Stimulated activated CD4-positive, alpha-beta T cell treated with anti-CD3 and anti-CD28 coated beads, Interleukin-4, amount 100 ng/mL, for 24 hours (primary cell): ENCODE measurements at regions not wholly inside any gene's neighbourhood (a gene's known extent, or its start where the extent isn't known, plus 50 kb on each side); places are given as distances from the start of the nearest gene placed in this dataset.

Source experiments
- DNase-seq: peaks from one replicate; pipeline ENCODE4 v3.0.0-alpha.2; 2020

DNA sequence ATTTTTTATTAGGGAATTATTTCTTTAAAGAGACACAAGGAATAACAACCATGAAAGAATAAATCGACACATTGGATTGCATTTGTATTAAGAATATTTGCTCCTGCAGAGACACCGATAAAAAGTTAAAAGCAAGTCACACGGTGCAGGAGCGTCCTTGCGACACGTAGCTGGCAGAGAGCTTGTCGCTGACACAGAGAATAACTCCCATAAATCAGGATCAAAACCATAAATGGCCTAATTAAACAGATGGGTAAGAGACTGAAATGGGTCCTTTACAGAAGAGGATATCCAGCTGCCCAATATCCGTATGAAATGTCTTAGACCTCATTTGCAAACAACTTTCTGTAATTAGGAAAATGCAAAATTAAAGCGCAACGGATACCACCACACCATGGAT is 126.1 kb upstream of the SNTG2 start:
- no peak for DNase-seq

DNA sequence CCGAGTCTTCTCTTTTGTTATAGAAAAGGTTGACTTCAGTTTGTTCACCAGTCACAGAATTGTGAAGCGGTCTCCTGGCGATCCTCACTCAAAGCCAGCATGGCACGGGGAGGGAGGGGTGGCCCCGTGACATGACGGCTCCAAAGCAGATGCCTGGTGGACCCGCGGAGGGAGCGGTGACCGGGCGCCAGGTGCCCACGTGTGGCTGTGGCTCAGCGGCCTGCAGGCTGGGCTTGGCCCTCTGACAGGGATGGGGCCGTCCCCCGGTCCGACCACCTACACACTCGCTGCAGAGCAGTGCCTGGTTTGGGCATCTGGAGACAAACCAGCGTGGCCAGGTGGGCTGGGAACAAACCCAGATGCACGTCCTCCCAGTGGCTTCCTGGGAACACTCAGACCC is 129.1 kb upstream of the SNTG2 start:
- DNase-seq = no peak

DNA sequence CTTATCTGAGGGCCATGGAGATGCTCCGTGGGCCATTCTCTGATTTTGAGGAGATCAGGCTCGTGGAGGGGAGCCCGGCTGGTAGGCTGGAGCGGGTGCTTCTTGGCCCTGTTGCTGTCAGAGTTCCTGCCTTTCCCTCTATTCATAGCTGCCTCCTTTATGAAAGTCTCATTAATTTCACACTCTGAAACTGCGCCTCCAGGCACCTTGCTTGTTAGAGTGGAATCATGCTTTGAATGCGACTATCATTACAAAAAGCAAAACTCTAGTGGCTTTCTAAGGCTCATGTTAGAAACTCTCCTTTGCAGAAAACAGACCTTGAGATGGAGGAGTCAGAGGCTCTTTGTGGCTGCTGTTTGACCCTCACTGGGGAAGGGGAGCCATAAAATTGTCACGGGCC is 131.0 kb upstream of the SNTG2 start:
- no peak for DNase-seq

DNA sequence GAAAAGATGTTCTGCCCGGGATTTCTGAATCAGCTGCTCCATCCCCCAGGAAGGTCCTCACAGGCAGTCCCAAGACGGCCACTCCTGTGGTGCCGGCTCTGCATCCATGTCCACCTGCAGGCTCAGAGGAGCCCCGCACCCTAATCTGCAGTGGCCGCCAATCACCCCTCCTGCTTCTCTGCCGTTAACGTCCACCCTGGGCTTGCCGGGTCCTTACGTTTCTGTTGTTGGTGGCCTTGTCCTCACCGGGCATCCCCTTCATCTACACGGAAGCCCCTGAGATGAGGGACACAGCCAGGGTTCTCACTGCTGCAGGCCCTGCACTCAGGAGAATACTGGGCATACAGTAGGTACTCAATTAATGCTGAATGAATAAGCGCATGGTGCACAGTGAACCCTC is 131.5 kb upstream of the SNTG2 start:
- DNase-seq = no peak

DNA sequence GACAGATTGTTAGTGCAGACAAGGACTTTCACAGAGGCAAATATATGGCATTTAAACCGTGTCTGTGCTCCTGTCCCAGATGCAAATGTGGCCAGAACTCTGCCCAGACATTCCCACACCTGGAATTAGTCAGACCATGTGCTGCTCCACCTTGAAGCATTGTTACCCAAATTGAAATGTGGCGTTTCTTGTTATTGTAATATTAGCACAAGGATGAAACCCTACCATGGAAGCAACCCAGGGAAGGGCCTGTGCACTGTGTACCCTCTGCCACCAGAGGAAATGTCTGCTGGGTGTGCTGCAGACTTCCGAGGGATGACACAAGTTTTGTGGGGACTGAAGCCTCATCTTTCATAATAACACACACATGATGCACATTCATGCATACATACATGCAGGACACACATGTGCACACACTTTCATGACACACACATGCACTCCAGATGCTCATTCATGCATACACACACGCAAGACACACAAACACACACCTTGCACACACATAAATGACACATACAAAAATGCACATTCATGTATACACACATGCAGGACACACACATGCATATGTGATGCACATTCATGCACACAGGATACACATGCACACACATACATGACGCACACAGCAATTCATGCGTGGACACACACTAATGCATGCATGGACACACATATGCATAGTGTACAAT is 133.2 kb upstream of the SNTG2 start:
- no peak for DNase-seq

DNA sequence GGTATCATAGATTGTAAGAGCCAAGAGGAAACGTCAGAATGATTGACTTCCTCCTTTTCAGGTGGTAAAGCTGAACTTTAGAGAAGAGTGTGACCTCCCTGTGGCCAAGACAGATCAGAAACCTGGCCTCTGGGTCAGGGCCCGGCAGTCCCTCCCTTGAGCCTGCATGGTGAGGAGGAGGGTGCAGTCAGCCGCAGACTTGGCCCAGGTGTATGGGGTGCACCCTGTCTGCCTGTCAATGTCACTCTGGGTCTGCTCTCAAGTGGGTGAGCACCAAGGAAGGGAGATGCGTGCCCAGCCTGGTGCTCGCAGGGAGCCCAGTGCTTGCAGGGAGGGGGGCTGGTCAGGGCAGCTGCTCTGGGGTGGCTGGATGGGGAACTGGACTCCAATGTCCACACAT is 134.4 kb upstream of the SNTG2 start:
- no peak for DNase-seq

DNA sequence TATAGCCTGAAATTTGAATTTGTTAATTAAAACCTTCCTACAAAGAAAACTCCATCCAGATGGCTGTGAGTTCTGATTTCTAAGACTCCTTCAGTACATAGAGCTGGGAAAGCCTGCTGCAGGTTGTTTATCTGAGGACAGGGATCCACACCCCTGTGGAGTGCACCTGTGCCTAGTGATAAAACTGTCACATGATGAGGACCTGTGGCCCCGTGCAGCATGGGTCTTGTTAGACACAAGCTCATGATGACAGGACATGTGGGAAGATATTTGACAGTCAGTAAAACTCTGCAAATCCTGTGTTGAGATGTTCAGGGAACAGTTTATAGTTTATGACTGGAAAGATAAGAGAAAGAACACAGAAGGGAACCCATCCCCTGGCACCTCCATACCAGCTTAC is 133.2 kb upstream of the TMEM18 start:
- no peak for DNase-seq

DNA sequence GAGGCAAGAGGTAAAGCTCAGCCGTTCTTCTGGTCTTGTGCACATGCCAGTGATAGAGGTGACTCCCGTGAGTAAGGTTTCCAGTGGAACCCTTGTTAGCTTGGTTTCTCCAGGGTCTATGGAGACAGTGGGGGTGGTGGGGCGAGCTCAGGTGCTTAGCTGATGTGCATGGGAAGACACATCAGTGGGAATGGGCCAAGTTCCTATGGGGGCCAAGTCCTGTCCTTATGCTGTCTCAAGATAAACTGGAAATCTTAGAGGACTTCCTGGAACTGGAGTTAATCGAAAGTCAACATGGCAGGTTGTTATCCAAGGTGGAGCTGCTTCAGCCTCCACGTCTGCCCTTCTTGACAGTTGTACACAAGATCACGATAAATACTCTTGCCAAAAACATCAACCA is 130.1 kb upstream of the TMEM18 start:
- no peak for DNase-seq

DNA sequence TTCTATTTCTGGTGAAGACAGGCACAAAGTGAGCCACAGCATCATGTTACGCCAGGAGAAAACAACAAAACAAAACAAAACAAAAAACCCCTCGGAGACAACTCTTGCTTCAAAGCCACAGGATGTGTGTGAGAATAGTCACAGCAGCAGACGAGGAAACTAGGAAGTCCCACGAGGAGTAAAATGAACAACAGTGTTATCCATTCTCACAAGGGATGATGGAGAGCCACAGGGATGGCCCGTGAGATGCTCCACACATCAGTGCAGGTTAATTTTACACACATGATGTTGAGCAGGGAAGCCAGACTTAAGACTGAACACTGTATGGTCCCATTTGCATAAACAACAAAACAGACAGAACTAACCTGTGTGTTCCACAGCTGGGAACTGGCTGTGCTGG is 128.5 kb upstream of the TMEM18 start:
- no peak for DNase-seq

DNA sequence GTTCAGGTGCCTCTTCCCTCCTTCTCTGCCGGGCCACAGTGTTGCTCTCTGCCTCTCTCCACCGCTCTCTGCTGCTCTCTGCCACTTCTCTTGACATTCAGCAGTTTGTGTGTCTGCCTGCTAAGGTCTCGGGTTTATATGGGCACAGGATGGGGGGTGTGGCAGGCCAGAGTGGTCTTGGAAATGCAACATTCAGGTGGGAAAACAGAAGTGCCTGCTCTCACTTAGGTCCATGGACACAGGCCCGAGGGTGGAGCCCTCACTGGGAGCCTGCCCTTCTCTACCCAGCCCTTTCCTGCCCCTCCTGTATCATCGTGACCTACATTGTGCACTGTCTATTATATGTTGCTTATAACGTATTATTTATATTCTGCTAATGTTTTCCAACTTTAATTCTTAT is 120.8 kb upstream of the TMEM18 start:
- no peak for DNase-seq

DNA sequence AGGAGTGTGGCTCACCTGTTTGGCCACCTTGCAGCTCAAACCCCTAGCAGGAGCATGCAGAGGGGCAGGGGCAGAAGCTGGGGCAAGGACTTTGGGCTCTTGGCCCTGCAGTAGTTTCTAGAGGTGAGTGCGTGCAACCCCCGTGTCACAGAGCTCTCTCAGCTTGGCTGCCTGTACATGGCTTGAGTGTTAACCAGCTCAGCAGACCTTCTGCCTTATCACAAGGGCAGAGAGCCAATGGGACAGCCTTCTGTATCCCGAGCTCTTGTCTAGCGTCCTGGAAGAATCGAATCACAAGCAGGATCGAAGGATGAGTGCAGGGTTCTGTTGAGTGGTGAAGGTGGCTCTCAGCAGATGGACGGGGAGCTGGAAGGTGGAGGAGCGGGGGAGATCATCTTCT is 120.3 kb upstream of the TMEM18 start:
- no peak for DNase-seq

DNA sequence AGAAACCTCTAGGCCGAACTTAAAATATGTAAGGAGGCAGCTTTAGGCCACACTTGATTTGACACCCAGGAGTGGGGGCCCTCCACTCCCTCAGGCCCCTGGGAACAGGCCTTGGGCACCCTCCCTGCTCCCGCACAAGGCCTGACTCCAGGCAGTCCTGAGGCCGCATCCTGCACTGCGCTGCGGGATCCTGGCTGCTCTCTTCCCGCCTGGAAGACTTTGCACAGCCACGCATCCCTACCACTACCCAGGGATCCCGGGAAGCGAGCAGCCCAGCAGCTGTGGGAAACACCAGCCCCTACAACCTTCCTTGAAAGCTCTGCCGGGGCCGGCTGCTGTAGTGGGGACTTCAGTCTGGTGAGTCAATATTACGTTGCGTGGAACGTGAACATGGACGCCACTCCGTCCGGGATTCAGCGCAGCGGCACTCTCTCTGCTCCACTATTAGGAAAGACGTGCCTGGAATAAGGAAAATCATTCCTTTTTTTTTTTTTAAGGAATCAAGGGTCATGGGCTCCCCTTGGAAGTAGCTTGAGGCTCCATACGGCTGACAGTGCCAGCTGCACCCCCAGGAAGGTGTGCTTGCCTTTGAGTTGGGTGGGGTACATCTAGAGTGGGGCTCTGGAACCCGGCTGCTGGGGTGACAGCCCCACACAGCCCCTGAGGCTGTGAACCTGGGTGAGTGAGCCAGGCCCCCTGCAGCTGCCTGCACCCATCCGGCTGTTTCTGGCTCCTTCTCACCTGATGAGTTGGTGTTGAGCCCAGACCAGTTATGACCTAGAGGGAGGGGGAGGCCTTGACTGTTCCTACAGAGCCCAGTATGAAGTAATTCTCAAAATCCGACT is 119.2 kb upstream of the TMEM18 start:
- DNase-seq = no peak

DNA sequence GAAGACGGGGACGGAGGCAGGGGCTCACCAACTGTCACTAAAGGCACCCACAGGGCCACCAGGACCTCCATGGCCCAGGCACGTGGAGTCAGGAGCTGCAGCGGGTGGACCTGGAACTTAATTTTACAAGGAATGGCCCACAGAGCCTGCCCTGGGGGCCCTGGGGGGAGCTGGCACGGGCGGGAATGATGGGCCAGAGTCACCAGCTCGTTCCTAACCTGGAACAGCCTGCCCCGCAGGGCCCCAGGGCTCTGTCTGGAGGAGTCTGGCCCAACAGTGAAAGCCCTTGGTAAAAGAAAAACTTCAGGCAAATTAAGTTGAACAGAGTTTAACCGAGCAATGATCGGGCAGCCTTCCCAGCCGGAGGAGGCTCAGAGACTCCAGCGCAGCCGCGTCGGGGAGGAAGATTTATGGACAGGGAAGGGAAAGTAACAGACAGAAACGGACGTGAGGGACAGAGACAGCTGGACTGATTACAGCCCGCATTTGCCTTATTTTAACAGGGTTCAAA is 118.4 kb upstream of the TMEM18 start:
- no peak for DNase-seq

DNA sequence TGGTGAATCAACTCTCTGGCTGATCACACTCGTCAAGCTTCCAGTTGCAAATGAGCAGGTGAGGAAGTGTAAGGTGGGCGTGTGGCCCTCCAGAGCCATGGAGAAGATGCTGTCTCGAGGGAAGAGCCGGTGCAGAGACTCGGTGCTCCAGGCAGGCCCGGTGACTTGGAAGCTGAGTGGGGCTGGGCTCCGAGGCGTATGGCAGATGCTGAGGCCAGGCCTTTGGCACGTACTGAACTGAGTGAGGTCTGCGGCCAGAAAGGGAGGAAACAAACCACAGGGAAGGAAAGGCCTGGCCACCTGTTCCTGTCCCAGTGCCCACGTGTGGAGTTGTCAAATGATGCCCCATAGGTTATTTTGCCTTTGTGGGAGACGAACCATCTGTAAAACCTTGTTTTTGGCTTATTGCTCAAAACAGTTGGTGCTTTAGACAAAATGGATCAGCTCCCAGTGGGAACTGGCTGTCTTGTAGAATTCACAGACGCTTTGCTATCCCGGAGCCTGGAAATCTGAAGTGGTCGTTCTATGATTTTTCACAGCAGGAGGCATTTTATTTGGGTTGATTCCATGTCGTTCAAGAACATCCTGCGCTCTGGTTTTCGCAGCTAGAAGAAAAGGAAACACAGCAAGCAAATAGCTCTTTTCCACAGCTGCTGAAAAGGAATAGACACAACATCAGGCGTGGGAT is 117.5 kb upstream of the TMEM18 start:
- no peak for DNase-seq

DNA sequence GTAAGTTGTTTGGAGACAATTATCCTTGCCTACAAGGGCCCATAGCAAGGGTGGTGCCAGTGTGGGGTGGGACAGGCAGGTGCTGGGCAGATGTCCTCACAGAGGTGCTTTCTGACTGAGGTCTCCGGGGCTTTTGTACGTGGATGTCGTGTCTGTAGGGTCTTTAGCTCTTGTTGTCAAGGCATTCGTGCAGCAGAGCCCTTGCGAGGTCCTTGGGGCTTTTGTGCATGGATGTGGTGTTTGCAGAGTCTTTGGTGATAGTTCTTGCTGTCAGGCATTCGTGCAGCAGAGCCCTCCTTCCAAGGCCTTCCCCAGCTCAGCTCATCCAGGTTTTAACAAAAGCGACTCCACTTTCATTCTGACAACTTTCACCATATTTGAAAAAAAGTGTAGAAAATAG is 116.0 kb upstream of the TMEM18 start:
- no peak for DNase-seq

DNA sequence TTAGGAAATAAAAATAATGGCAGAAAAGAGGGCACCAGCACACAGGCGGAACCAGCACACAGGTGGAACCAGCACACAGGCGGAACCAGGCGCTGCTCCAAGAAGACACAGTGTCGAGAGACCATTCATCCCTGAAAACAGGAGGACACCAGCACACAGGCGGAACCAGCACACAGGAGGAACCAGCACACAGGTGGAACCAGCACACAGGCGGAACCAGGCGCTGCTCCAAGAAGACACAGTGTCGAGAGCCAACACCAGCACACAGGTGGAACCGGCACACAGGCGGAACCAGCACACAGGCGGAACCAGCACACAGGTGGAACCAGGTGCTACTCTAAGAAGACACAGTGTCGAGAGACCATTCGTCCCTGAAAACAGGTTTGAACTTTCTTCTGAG is 115.5 kb upstream of the TMEM18 start:
- DNase-seq = no peak

DNA sequence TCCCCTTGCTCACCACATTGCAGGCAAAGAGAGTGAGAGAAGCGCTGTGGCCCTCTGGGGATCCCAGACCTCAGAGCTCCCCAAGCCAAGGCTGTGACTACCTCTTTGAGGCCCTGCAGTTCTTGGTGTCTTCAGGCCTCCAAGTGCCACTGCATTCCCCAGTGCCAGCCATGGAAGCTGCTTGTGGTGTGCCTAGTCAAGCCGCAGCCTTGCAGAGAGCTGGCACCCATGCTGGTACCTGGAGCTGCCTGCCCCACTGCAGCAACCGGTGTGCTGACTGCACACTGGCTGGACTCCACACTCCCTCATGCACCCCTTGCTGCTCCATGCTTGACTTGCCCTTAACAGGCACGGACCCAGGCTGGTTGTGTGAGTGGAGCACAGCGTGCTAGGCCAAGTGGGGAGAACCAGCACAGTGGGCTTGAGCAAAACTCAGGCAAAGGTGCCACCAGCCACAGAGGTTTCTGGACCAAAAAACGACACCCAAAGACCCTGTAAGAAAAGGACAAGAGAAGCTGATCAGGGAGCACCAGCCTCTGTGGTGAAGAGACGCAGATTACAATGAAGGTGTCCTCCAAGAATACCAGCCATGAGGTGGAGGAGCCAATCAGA is 113.5 kb upstream of the TMEM18 start:
- no peak for DNase-seq

DNA sequence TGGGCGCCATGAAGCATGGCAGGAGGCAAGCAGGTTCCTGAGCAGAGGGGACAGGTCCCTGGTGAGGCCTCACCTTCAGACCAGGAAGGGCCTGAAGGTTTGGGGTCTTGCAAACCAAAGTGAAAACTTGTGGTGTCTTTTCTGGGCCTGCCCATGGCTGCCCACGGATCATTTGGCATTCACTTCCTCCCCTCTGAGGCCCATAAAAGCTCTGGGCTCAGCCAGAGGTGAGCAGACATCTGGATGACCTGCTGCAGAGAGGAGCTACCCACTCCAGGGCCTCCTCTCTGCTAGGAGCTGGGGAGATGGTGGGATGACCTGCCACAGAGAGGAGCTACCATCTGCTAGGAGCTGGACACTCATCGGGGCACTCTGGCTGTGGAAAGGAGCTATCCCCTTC is 112.9 kb upstream of the TMEM18 start:
- DNase-seq = no peak

DNA sequence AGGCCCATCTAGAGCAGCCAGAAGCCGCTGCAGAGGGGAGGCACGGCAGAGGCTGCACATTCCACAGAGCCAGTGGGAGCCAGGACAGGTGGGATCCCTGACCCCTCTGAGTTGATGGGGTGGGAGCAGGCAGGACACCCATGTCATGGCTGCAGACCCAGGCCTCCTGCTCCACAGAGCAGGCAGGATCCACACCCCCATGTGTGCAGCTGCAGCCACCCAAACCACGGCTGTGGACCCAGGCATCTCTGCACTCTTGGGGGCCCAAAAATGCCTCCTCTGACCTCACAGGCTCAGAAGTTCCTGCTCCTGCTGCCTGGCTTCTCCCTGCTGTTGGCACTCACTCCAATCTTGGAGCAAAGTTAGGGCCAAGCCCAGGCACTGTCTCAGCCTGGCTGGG is 112.3 kb upstream of the TMEM18 start:
- DNase-seq = no peak

DNA sequence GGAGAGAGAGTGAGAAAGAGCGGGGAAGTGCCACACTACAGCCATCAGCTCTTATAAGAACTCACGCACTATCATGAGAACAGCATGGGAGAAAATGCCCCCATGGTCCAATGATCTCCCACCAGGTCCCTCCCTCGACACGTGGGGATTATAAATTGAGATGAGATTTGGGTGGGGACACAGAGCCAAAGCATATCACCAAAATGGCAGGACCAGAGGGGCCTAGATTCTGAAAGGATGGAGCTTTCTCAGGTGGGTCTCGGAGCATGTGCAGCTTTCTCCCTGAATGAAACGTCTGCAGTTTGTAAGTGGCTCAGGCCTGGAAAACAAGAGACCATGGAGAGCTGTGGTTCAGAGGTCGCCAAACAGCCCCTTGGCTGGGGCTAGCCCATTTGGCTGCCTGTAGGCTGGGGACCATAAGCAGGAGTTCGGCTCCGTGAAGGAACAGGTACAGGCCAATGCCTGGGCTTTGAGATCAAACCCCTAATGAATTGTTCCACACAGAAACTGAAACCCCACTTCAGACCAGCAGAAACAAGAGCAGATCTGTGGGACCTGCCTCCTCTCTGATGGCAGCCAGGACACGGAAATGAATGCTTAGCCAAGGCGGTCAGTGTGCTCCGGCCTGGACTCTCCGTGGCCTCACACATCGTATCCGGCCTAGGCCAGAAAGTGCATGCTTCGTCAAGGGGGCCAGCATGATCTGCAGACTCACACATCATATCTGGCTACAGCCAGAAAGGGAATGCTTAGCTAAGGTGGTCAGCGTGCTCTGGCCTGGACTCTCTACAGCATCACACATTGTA is 111.2 kb upstream of the TMEM18 start:
- DNase-seq = no peak

DNA sequence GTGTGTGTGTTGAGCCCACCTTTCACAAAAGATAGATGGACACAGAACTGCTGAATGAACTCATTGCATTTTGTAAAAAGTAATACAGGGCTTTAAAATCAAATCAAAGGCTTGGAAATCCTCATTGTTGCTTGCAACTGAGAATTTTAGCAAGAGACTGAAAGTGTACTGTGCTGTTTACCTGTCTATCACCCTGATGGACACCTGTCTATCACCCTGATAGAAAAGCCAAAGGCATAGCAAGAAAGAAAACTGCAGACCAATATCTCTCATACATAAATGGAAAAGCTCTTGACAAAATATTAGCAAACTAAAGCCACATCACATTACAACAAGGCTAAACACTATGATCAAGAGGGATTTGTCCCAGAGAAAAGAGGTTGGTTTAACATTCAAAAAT is 107.5 kb upstream of the TMEM18 start:
- no peak for DNase-seq

DNA sequence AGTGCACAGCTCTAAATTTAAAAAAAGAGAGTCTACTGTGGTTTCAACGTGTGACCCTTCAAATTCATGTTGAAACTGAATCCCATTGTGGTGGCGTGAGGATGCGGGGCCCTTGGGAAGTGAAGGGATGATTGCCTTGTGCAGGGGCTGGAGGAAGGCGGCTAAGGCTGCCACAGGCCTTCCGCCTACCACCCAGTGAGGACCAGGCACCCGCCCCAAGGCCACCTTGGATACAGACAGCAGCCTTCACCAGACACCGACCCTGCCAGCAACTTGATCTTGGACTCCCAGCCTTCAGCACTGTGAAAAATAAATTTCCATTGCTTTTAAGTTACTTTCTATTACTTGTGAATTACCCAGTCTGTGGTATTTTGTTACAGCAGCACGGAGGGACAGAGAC is 103.4 kb upstream of the TMEM18 start:
- DNase-seq = no peak

DNA sequence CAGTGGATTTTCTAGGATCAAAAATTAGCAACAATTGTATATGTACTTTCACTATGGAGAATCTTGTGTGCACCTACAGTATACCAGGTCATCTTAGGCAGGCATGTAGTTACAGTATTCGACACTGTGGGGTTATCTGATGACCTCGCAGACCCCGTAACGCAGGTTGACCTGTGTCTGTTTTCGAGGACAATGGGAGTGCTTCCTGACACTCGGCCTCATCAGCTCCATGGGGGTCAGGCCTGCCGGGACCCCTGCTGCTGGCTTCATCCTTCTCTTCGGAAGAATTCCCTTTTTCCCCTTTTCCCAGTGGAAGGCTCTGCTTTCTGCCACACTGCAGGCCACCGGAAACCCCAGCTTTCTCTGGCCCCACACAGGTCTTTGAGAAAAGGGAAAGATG is 102.8 kb upstream of the TMEM18 start:
- DNase-seq = no peak
